GM23338 (cell line): ENCODE measurements at regions not wholly inside any gene's neighbourhood (a gene's known extent, or its start where the extent isn't known, plus 50 kb on each side); places are given as distances from the start of the nearest gene placed in this dataset.

ENCODE experiments used
- ATAC-seq: fragments of 200-7000 bp; cut with Tn5 transposase; 3 replicates; pipeline ENCODE4 v1.9.1; 2020
- DNase-seq: peaks from one replicate; pipeline ENCODE4 v3.0.0-alpha.2; 2015; ENCODE audit warnings: low spot score
- H2AFZ ChIP-seq: fragments of 200-600 bp; sonication (generic); 2 replicates; pipeline ENCODE4 v1.8.0; 2016; ENCODE audit warnings: antibody characterized with exemption, mild to moderate bottlenecking, moderate library complexity
- H3F3A ChIP-seq: fragments of 200-600 bp; sonication (generic); replicated peaks from 2 replicates; pipeline ENCODE4 v1.8.0; 2017; ENCODE audit warnings: antibody characterized with exemption, mixed run types, low read depth
- H3K27ac ChIP-seq: fragments of 200-600 bp; sonication (generic); 2 replicates; pipeline ENCODE4 v1.6.1; 2016; ENCODE audit warnings: low read depth
- H3K27me3 ChIP-seq: fragments of 200-600 bp; sonication (generic); 2 replicates; pipeline ENCODE4 v1.8.0; 2016; ENCODE audit warnings: mild to moderate bottlenecking, mixed run types, moderate library complexity; ENCODE audit not compliant: insufficient read depth
- H3K36me3 ChIP-seq: fragments of 200-600 bp; sonication (generic); 2 replicates; pipeline ENCODE4 v1.8.0; 2016; ENCODE audit warnings: mild to moderate bottlenecking; ENCODE audit not compliant: insufficient read depth
- H3K4me1 ChIP-seq: fragments of 200-600 bp; sonication (generic); 2 replicates; pipeline ENCODE4 v1.8.0; 2016; ENCODE audit warnings: mild to moderate bottlenecking, moderate library complexity; ENCODE audit not compliant: insufficient read depth
- H3K4me2 ChIP-seq: fragments of 200-600 bp; sonication (generic); 2 replicates; pipeline ENCODE4 v1.7.1; 2017; ENCODE audit warnings: mixed run types
- H3K4me3 ChIP-seq: fragments of 200-600 bp; sonication (generic); 2 replicates; pipeline ENCODE4 v1.6.1; 2016; ENCODE audit warnings: mixed run types
- H3K79me2 ChIP-seq: fragments of 200-600 bp; sonication (generic); replicated peaks from 2 replicates; pipeline ENCODE4 v1.8.0; 2017; ENCODE audit warnings: mild to moderate bottlenecking; ENCODE audit not compliant: insufficient read depth
- H3K9me2 ChIP-seq: fragments of 200-600 bp; sonication (generic); 2 replicates; pipeline ENCODE4 v1.8.0; 2017; ENCODE audit not compliant: insufficient read depth
- H4K20me1 ChIP-seq: fragments of 200-600 bp; sonication (generic); replicated peaks from 2 replicates; pipeline ENCODE4 v1.8.0; 2017; ENCODE audit warnings: mild to moderate bottlenecking; ENCODE audit not compliant: insufficient read depth
- H3K27ac Mint-ChIP-seq: 2 replicates; pipeline ENCODE4 v1.8.0; 2020; ENCODE audit warnings: inconsistent platforms, mild to moderate bottlenecking, moderate library complexity, mixed read lengths
- H3K27me3 Mint-ChIP-seq: 3 replicates; pipeline ENCODE4 v1.8.0; 2022; ENCODE audit warnings: low read depth, mild to moderate bottlenecking, moderate library complexity, mixed read lengths, inconsistent platforms; ENCODE audit not compliant: insufficient read depth, poor library complexity
- H3K36me3 Mint-ChIP-seq: 3 replicates; pipeline ENCODE4 v1.8.0; 2021; ENCODE audit warnings: low read depth, mild to moderate bottlenecking, inconsistent platforms, moderate library complexity, mixed read lengths
- H3K4me1 Mint-ChIP-seq: 3 replicates; pipeline ENCODE4 v1.8.0; 2020; ENCODE audit warnings: mild to moderate bottlenecking, inconsistent platforms, mixed read lengths
- H3K4me3 Mint-ChIP-seq: 3 replicates; pipeline ENCODE4 v1.8.0; 2021; ENCODE audit warnings: moderate library complexity, mild to moderate bottlenecking, inconsistent platforms, mixed read lengths
- H3K9me3 Mint-ChIP-seq: 3 replicates; pipeline ENCODE4 v1.8.0; 2020; ENCODE audit warnings: moderate library complexity, mild to moderate bottlenecking, inconsistent platforms, mixed read lengths
- CREB1 ChIP-seq: fragments of 250-450 bp; sonication (Bioruptor Pico); IDR thresholded peaks from 2 replicates; pipeline ENCODE4 v1.5.0; 2020; ENCODE audit warnings: low read depth, mild to moderate bottlenecking, moderate library complexity
- EZH2 ChIP-seq: fragments of 200-600 bp; sonication (generic); IDR thresholded peaks from one replicate; pipeline ENCODE4 v1.8.0; 2017; ENCODE audit warnings: antibody characterized with exemption, mild to moderate bottlenecking, low read depth; ENCODE audit not compliant: unreplicated experiment
- EZH2phosphoT487 ChIP-seq: fragments of 200-600 bp; sonication (generic); IDR thresholded peaks from one replicate; pipeline ENCODE4 v1.8.1; 2018; ENCODE audit warnings: antibody characterized with exemption; ENCODE audit not compliant: unreplicated experiment
- JUNB ChIP-seq: IDR thresholded peaks from one replicate; pipeline ENCODE4 v1.6.1; 2016; ENCODE audit warnings: antibody characterized with exemption; ENCODE audit not compliant: unreplicated experiment
- NANOG ChIP-seq: IDR thresholded peaks from 2 replicates; pipeline ENCODE4 v1.6.1; 2016; ENCODE audit warnings: antibody characterized with exemption, borderline replicate concordance
- POLR2AphosphoS5 ChIP-seq: IDR thresholded peaks from 2 replicates; pipeline ENCODE4 v1.6.1; 2016; ENCODE audit warnings: antibody characterized with exemption, low read depth
- STAT1 ChIP-seq: IDR thresholded peaks from one replicate; pipeline ENCODE4 v1.6.1; 2016; ENCODE audit warnings: antibody characterized with exemption; ENCODE audit not compliant: unreplicated experiment
- ZNF331 ChIP-seq: fragments of 250-450 bp; sonication (Bioruptor Pico); IDR thresholded peaks from 2 replicates; pipeline ENCODE4 v1.5.0; 2020; ENCODE audit warnings: low read depth, mild to moderate bottlenecking, moderate library complexity
- TF ChIP-seq, protein P1 (sequence below): fragments of 250-450 bp; sonication (Bioruptor Pico); IDR thresholded peaks from 2 replicates; pipeline ENCODE4 v1.5.0; 2020; ENCODE audit warnings: mild to moderate bottlenecking, moderate library complexity
- TF ChIP-seq, protein P2 (sequence below), 2 experiments: fragments of 200-600 bp in 1 of 2; sonication (generic) in 1 of 2; conservative IDR thresholded peaks; 2 replicates each; pipeline versions ENCODE4 v1.5.1 to v1.6.1; 2016 to 2017; ENCODE audit warnings: antibody characterized with exemption in 2 of 2, low read depth in 2 of 2, mild to moderate bottlenecking in 2 of 2, moderate library complexity in 1 of 2
- TF ChIP-seq, protein P3 (sequence below): IDR thresholded peaks from one replicate; pipeline ENCODE4 v1.6.1; 2018; ENCODE audit warnings: antibody characterized with exemption; ENCODE audit not compliant: unreplicated experiment
- TF ChIP-seq, protein P4 (sequence below): IDR thresholded peaks from 2 replicates; pipeline ENCODE4 v1.6.1; 2016; ENCODE audit warnings: antibody characterized with exemption

DNA sequence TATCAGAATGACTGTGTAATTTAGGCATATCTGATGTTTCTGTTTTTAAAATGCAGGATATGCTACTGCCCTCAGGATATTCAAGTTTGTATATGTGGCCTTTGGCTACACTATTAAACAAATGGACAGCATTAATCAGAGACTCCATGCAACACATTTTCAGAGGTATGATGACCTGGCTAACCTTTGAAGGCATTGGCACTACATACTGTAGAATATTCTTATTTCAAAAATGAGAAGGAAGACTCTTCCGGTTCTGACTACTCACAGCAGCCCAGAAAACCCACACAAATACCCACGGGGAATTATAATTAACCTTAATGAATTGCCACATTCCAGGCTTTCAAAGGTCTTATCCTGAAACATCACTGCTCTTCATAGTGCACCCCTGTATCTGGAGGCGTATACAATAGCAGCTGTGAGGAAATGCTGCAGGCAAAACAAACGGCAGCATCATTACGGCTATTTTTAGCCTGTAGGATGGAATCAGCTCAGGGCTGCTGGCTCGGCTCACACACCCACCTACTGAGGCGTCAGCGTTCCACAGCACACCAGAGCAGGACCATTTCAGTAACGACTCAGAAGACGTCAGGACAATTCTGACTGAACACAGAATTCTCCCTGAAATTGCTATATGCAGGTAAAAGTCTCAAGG lies 648.5 kb downstream of the RPS29 start:
- Mint-ChIP-seq H3K4me3 (no peak overlapping the region), H3K4me1 (no peaks in the 10 kb centered on the region), H3K36me3 (no peaks in the 10 kb centered on the region), H3K27ac (no peak overlapping the region), H3K9me3 (no peaks in the 10 kb centered on the region), H3K27me3 (no peaks in the 10 kb centered on the region)
- no peak overlapping the region for H3K4me2 ChIP-seq
- H3K79me2 ChIP-seq = no peaks in the 10 kb centered on the region
- H3K27ac ChIP-seq = no peak overlapping the region
- DNase-seq = no peak
- H2AFZ ChIP-seq = no peak overlapping the region
- no peaks in the 10 kb centered on the region for H4K20me1 ChIP-seq
- H3K4me3 ChIP-seq = no peak overlapping the region
- H3F3A ChIP-seq = no peaks in the 10 kb centered on the region
- TF ChIP-seq JUNB (no peak), ZNF331 (CRISPR knock-in tag) (no peak), EZH2phosphoT487 (no peak), STAT1 (no peak), POLR2AphosphoS5 (no peak), EZH2 (no peak), CREB1 (CRISPR knock-in tag) (no peak), NANOG (no peak)
- TF ChIP-seq, protein P1, sequence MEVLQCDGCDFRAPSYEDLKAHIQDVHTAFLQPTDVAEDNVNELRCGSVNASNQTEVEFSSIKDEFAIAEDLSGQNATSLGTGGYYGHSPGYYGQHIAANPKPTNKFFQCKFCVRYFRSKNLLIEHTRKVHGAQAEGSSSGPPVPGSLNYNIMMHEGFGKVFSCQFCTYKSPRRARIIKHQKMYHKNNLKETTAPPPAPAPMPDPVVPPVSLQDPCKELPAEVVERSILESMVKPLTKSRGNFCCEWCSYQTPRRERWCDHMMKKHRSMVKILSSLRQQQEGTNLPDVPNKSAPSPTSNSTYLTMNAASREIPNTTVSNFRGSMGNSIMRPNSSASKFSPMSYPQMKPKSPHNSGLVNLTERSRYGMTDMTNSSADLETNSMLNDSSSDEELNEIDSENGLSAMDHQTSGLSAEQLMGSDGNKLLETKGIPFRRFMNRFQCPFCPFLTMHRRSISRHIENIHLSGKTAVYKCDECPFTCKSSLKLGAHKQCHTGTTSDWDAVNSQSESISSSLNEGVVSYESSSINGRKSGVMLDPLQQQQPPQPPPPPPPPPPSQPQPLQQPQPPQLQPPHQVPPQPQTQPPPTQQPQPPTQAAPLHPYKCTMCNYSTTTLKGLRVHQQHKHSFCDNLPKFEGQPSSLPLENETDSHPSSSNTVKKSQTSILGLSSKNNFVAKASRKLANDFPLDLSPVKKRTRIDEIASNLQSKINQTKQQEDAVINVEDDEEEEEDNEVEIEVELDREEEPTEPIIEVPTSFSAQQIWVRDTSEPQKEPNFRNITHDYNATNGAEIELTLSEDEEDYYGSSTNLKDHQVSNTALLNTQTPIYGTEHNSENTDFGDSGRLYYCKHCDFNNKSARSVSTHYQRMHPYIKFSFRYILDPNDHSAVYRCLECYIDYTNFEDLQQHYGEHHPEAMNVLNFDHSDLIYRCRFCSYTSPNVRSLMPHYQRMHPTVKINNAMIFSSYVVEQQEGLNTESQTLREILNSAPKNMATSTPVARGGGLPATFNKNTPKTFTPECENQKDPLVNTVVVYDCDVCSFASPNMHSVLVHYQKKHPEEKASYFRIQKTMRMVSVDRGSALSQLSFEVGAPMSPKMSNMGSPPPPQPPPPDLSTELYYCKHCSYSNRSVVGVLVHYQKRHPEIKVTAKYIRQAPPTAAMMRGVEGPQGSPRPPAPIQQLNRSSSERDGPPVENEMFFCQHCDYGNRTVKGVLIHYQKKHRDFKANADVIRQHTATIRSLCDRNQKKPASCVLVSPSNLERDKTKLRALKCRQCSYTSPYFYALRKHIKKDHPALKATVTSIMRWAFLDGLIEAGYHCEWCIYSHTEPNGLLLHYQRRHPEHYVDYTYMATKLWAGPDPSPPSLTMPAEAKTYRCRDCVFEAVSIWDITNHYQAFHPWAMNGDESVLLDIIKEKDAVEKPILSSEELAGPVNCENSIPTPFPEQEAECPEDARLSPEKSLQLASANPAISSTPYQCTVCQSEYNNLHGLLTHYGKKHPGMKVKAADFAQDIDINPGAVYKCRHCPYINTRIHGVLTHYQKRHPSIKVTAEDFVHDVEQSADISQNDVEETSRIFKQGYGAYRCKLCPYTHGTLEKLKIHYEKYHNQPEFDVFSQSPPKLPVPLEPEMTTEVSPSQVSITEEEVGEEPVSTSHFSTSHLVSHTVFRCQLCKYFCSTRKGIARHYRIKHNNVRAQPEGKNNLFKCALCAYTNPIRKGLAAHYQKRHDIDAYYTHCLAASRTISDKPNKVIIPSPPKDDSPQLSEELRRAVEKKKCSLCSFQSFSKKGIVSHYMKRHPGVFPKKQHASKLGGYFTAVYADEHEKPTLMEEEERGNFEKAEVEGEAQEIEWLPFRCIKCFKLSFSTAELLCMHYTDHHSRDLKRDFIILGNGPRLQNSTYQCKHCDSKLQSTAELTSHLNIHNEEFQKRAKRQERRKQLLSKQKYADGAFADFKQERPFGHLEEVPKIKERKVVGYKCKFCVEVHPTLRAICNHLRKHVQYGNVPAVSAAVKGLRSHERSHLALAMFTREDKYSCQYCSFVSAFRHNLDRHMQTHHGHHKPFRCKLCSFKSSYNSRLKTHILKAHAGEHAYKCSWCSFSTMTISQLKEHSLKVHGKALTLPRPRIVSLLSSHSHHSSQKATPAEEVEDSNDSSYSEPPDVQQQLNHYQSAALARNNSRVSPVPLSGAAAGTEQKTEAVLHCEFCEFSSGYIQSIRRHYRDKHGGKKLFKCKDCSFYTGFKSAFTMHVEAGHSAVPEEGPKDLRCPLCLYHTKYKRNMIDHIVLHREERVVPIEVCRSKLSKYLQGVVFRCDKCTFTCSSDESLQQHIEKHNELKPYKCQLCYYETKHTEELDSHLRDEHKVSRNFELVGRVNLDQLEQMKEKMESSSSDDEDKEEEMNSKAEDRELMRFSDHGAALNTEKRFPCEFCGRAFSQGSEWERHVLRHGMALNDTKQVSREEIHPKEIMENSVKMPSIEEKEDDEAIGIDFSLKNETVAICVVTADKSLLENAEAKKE (CRISPR knock-in tag) = no peak
- TF ChIP-seq, protein P2, sequence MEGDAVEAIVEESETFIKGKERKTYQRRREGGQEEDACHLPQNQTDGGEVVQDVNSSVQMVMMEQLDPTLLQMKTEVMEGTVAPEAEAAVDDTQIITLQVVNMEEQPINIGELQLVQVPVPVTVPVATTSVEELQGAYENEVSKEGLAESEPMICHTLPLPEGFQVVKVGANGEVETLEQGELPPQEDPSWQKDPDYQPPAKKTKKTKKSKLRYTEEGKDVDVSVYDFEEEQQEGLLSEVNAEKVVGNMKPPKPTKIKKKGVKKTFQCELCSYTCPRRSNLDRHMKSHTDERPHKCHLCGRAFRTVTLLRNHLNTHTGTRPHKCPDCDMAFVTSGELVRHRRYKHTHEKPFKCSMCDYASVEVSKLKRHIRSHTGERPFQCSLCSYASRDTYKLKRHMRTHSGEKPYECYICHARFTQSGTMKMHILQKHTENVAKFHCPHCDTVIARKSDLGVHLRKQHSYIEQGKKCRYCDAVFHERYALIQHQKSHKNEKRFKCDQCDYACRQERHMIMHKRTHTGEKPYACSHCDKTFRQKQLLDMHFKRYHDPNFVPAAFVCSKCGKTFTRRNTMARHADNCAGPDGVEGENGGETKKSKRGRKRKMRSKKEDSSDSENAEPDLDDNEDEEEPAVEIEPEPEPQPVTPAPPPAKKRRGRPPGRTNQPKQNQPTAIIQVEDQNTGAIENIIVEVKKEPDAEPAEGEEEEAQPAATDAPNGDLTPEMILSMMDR (conservative IDR thresholded peaks at IDR 0.05; ENCODE audit: low read depth in 2 of 2) = no peak
- TF ChIP-seq, protein P3, sequence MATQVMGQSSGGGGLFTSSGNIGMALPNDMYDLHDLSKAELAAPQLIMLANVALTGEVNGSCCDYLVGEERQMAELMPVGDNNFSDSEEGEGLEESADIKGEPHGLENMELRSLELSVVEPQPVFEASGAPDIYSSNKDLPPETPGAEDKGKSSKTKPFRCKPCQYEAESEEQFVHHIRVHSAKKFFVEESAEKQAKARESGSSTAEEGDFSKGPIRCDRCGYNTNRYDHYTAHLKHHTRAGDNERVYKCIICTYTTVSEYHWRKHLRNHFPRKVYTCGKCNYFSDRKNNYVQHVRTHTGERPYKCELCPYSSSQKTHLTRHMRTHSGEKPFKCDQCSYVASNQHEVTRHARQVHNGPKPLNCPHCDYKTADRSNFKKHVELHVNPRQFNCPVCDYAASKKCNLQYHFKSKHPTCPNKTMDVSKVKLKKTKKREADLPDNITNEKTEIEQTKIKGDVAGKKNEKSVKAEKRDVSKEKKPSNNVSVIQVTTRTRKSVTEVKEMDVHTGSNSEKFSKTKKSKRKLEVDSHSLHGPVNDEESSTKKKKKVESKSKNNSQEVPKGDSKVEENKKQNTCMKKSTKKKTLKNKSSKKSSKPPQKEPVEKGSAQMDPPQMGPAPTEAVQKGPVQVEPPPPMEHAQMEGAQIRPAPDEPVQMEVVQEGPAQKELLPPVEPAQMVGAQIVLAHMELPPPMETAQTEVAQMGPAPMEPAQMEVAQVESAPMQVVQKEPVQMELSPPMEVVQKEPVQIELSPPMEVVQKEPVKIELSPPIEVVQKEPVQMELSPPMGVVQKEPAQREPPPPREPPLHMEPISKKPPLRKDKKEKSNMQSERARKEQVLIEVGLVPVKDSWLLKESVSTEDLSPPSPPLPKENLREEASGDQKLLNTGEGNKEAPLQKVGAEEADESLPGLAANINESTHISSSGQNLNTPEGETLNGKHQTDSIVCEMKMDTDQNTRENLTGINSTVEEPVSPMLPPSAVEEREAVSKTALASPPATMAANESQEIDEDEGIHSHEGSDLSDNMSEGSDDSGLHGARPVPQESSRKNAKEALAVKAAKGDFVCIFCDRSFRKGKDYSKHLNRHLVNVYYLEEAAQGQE = no peak
- TF ChIP-seq, protein P4, sequence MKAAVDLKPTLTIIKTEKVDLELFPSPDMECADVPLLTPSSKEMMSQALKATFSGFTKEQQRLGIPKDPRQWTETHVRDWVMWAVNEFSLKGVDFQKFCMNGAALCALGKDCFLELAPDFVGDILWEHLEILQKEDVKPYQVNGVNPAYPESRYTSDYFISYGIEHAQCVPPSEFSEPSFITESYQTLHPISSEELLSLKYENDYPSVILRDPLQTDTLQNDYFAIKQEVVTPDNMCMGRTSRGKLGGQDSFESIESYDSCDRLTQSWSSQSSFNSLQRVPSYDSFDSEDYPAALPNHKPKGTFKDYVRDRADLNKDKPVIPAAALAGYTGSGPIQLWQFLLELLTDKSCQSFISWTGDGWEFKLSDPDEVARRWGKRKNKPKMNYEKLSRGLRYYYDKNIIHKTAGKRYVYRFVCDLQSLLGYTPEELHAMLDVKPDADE = no peak
- H3K36me3 ChIP-seq = no peaks in the 10 kb centered on the region
- H3K27me3 ChIP-seq = no peaks in the 10 kb centered on the region
- H3K9me2 ChIP-seq = 0 out of 2 replicates have a peak, but pooled peaks cover 3% of the 10 kb centered on the region
- no peaks in the 10 kb centered on the region for H3K4me1 ChIP-seq
- ATAC-seq = no peak
